Stimulated activated CD4-positive, alpha-beta T cell treated with anti-CD3 and anti-CD28 coated beads, TNF-alpha, amount 100 ng/mL, for 24 hours (primary cell): ENCODE measurements at regions not wholly inside any gene's neighbourhood (a gene's known extent, or its start where the extent isn't known, plus 50 kb on each side); places are given as distances from the start of the nearest gene placed in this dataset.

ENCODE experiments used
- DNase-seq, 3 experiments: peaks; one replicate each; pipeline ENCODE4 v3.0.0-alpha.2; 2020; ENCODE audit warnings: low read depth in 3 of 3

DNA sequence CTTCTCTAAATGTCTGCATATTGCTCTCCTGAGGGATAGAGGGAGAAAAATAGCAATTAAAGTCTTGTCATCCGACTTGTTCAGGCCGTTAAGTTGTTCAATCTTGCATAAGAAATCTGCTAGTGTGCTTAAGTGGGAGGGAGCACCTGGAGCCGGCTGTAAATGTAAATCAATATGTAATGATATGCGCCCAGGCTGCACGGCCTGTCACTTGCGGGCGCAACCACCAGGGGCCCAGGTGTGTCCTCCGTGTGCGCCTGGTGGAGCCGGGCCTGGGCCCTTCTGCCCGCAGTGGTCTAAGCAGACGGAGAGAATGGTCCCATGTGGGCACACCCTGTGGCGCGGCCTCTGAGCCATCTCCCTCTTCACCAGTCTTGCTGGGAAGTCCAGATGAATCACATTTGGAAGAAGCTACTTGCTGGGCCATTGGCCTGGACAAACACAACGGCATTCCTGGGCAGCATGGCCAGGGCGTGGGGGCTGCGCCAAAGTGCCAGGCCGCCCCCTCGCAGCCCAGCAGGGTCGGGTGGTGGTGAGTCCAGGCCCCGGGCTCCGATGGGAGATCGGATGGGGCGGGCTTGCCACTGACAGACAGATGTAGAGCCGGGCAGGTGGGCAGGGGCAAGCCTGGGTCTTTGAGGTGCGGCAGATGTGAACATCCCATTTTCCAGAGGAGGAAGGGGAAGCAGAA lies 193.3 kb upstream of the C14orf180 start:
- no peak for DNase-seq

DNA sequence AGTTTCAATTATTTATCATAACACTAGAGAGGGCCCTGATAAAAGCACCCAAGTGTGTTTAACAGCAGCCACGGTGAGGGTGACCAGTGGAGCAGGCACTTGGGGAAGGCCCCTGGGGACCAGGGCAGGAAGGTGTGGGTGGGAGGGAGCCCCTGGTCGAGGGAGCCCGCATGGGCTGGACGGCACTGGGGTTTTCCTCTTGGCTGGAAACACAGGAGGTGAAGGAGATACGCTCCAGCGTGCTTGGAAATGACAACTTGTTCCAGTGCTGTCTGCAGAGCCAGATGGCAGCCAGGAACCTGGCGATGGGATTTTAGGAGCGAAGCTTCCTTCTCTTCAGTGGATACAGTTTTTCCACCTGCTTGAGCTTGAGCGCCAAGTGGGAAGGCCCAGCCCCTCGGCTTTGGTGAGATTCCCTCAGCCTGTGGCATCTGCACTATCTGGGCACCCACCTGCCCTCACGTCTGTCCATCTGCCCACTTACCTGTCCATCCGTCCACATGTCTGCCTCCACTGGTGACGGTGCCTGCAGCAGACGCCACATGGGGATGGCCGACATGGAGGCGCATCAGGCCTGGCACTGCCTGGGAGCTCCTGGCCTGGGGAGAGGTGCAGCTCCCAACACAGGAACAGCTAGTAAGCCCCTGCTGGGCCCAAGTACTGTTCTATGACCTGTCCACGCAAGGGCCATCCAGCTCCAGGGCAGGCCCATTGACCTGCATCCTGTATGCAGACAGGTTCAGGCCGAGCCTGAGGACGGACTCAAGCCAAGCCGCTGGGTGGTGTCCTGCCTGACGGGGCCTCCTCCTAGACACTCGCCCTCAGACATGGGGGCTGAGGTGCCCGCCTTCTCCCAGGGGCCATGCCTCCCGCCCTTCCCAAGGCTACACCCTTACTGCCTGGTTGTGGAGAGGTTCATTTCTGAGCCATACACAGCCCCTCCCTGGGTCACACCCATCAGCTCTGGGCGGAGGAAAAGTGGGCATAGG lies 192.2 kb upstream of the C14orf180 start:
- no peak for DNase-seq

DNA sequence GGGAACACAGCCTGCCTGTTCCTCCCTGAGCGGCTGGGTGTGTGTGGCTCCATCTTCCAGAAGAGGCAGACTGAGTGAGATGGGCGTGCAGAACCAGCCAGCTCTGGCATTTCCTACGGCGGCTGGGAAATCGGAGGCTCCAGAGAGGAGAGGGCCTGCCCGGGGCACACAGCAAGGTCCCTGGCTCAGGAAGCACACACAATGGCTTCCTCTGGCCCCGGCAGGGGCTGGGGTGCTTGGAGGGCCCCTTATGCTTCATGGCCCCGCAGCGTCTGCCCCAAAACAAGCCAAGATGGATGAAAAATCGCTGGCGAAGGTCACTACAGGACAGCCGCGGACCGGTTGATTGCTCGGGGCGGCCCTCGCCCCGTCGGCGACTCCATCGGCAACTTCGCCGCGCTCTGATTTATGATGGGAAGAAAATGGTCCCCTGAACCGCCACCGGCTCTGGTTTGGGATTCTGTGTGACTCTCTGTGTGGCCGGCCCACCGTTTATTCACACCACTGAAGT lies 191.5 kb upstream of the C14orf180 start:
- no peak for DNase-seq

DNA sequence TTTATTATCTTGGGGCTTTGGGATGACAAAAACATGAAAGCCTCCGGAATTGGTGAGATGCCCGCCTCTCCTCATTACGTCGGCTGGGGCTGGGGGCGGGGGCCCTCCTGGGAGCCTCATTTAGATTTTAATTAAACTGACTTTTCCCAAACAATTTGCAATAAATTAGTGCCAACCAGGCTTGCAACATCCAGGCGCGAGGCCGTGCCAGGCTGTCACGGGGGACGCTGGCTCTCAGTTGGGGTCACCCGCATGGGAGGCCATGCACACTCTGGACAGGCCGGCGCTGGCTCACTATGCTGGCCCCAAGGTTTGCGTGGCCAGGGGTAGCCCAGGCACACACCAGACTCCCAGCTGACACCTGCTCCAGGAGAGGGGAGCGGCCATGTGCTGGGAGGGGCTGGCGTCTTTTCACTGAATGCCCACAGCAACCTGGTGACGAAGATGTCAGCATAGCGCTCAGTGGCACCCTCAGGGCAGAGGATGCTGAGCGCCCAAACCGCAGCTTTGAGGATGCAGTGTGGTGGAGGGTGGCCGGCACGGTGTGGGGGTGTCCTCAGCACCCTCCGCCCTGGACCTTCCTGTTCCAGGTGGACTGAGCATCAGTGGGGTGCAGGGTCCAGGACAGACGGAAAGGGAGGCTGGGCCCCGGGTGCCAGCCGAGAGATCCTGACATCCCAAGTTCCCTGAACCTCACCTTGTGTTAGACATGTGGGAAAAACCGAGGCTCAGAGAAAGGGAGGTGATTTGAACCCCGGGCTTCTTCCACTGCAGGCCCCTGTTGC lies 190.8 kb upstream of the C14orf180 start:
- no peak for DNase-seq

DNA sequence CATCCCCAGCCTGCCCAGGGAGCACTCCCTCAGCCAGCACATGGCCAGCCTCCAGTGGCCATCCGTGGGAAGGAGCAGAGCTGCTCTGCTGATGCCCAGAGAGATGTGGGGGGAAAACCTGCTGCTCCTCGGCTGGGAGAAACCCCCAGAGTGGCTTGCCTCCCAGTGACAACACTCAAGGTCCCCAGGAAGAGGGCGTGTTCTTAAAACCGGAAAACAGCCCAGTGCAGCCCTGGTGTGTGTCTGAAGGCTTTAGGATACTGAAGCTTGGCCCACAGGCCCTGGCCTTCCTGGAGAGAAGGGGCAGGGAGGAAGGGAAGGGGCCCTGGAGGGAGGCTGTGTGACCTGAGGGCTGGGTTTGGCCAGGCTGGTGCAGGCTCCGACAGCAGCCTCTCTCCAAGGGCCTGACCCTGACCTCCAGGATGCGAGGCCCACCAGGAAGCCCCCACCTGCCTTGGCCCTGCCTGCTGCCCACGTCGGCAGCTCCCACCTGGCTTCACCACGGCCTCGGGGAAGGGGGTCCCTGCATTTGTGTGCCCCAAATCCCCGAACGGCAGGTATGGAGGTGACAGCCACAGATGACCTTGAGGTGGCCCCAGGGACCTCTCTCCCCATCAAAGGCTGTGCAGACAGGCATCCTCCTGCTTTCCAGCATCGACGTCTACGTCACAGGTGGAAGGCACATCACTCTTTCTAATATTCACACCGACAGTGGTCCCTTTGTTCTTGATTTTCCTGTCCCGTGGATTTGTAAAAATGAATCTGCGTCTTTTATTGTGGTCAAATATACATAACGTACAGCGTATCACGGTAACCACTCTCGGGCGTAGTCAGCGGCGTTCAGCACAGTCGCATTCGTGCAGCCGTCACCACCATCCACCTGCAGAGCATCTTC lies 190.0 kb upstream of the C14orf180 start:
- DNase-seq, result peak in 1 of 3 experiments; percentile 16

DNA sequence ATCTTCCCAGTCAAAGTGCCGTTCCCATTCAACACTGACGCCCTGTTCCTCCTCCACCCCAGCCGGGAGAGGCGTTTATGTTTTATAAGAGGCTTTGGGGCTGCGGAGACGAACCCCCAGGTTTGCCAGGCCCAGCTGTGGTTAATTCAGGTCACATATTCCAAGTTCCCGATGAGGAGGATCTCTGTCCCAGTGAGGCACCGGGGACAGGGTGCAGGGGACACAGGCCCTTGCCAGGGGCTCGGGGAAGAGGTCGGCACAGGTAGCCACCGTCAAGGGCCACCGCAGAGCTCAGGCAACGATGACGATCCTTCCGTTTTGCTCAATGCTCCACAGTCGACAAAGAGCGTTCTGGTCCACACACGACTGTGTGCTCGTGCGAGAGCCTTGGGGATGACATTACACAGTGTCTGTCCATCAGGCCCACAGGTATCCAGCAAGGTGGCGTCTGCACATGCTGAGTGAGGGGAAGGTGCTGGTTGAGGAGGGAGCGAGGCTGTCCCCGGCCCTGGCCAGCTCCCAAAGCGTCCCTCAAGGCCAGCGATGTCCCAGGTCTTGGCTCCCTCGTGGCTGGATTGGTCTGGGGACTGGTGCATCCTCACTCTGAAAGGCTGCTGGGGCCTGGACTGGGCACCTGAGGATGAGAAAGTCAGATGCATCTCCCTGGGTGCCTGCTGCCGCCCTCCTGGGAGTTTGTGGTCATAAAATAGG lies 189.2 kb upstream of the C14orf180 start:
- DNase-seq, result no peak

DNA sequence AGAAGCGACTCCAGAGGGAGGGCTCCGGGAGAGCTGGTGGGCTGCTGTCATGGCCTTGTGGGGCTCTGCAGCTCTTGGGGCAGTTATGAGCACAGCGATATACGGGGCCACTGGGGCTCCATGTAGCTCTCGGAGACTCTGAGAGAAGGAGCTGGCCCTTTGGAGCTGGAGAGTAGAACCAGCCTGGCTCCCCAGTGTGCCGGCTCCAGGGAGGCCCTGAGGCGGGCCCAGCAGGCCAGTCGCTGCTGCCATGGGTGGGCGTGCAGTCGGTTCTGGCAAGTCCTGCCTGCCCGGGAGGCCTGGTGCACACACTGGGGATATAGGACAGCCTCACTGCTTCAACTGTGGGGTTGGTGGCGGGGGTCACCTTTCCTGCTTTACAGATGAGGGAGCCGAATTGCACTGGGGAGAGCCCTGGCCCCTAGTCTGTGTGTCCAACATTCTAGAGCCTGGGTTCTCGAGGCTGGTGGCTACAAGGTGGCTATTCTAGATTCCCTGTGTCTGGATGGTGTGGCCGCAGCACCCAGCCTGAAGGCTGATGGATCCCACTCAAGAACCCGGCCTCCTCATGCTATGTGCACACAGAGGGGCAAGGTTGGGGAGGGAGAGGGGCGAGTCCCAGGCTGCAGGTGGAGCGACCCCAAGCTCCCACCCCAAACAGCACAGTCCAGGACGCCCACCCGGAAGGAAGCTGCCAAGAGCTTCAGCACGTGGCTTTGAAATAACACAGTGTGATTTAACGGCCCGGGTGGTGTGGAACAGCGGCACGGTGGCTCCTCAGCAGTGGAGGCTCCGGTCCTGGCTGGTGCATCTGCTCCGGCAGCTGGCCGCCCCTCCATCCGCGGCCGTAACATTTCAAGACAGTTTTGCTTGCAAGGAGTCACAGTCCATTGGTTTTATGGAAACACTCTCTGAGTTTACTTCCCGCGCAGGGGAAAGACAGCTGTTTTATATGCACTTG lies 188.3 kb upstream of the C14orf180 start:
- no peak for DNase-seq

DNA sequence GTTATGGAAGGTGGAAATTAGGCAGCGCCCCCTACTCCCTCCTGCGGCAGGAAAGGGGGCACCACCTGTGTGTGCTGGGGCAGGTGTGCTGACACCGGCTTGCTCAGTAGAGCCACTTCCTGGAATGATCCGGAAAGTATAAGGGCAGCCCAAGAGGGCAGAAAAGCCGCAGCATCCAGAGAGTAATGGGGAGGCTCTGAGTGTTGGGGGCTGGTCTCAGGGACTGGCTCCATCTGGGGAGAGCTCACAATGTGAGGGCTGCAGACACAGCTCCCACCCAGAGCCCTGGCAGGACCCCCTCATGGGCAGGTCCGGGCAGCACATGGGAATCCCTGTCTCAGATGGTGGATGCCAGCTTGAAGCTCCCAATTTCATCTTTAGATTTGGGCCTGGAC lies 187.6 kb upstream of the C14orf180 start:
- no peak for DNase-seq

DNA sequence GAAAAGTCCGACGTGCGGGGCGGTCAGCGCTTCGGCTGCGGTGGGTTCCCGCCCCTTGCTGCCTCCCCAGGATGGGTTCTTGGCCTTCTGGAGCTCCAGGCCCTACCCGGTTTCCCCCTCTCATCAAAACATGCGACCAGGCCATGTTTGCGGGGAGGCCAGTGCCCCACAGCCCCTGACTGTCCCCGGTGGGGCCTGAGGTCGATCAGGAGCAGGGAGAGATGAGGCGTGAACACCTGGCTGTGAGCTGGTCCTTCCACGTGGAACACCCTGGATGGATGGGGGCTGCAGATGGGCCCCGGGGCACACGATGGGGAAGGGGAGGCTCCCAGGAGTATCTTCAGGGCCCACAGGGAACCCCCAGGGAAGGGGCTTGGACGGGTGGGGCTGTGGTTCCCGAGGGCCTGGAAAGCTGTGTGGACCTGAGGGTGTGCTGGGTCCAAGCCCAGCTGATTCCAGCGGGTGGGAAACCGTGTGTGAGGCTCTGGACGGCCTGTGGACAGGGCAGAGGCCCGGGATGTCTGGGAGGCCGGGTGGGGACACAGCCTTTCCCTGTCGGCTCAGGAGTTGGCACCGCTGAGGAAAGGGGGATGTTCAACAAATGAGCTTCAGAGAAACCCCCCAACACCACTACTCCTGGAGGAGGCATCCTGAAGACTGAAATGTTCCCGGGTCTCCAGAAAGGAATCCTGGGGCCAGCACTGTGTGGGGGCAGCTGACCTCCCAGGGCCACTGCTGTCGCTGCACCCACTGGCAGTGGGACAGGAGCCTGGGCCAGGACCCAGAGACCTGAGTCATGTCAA lies 187.0 kb upstream of the C14orf180 start:
- DNase-seq, result no peak

DNA sequence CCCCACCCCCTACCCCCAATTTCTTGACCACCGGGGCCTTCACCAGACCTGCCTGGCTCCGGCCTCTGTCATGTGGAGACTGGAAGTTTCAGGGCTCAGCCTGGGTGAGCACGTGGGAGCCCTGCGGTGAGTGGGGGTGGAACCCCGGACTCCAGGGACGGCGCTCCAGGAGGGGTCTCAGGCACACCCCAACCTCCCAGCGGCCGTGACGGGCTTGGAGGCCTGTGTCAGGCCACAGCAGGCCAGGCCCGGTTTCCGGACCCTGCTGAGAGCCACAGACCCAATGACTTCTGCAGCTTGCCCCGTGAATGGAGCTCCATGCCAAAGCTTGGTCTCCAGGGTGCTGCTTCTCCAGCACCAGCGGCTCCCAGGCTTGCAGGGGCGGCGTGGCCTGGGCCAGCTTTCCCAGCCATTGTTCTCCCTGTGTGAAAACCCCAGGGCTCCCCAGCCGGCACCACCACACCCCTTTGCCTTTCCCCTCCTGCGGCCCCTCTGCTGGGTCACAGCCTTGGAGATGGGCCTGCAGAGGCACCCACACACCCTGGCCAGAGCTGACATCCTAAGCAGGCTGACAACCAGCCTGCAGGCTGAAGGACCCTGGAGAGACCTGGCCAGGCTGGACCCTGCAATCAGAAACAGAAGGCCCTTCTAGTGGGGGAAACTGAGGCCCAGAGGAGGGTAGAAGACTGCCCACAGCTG lies 186.2 kb upstream of the C14orf180 start:
- DNase-seq, result no peak

DNA sequence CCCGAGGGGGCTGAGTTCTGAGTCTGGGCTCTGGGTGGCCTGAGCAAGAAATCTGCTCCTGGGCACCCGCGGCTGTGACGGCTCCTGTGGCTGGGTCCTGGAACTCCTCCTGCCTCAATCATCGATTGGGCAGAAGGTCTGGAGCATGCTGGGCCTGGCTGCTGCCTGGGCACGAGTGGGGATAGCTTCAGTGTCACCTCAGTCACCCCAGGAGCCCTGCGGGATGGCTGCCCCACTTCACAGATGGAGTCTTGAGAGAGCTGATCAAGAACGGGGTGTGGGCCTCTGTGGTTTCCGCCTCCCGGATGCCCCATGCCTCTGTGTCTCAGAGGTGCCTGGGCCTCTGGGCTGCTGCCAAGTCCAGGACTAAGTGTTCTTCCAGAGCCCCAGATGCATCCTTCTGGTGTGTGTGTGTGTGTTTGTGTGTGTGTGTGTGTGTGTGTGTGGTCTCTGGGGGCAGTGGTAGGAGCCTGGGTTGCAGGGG lies 185.6 kb upstream of the C14orf180 start:
- DNase-seq, result peak in 2 of 3 experiments; percentile 23 to 52

DNA sequence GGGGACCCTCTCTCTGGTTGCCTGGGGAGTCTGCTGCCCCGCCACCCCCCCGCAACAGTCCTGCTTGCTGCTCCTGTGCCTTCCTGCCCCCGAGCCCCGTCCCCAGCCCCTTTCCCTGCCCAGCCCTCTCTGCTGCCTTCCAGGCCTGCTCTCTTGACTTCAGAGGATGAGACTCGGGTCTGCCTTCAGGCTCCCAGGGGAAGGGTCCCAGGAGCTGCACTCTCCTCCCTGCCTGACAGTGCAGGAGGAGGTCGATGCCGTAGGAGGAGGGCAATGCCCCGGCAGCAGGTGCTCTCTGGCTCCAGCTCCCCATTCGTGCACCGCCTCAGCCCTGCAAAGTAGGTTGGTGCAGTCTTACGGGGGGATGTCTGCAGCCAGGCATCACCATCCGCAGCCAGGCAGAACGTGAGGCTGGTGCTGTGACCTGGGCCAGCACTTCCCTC lies 185.1 kb upstream of the C14orf180 start:
- DNase-seq, result no peak

DNA sequence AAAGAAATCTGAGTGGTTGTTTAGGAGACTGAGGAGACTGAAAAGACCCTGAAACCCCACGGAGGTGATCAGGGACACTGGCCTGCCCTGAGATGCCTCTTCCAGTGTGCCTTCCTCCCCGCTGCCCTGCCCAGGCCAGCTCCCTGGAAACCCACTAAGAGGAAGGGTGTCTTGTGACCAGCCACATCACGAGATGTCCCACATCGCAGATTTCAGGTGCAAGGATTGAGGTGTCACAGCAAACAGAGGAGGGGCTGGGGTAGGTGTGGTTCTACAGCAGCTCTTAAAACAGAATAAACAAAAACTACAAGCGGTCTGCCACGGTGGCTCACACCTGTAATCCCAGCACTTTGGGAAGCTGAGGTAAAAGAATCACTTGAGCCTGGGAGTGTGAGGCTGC lies 184.3 kb upstream of the C14orf180 start:
- DNase-seq, result no peak

DNA sequence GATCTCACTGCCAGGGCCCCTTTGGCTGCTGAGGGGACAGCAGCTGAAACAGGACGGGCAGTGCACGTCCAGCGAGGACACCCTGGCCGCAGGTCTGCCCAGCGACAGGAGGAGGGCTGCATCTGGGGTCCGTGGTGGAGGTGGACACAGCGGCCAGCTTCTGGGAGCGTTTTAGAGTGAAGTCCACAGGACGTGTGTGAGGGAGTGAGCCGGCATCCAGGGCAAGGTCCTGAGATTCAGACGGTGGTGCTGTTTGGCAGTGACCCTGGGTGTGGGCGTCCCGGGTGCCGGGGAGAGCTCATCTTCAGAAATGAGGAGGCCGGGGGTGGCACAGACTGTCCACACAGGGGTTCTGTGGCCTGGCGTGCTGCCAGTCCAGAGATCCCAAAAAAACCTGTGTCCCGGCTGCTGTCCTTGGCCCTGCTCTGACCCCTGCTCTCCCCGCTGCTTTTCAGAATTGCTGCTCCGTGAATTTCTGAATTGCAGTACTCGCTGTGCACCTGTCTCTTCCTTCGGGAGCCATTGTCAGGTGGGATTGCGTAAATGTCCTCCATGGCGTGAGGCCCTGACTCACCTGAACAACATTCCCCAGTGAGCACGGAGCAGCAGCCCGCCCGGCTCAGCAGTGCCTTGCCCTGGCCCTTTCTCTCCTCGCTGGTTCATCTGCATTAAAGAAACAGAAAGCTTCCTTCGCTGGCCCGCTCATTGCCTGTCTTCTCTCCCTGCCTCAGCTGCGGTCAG lies 183.5 kb upstream of the C14orf180 start:
- no peak for DNase-seq

DNA sequence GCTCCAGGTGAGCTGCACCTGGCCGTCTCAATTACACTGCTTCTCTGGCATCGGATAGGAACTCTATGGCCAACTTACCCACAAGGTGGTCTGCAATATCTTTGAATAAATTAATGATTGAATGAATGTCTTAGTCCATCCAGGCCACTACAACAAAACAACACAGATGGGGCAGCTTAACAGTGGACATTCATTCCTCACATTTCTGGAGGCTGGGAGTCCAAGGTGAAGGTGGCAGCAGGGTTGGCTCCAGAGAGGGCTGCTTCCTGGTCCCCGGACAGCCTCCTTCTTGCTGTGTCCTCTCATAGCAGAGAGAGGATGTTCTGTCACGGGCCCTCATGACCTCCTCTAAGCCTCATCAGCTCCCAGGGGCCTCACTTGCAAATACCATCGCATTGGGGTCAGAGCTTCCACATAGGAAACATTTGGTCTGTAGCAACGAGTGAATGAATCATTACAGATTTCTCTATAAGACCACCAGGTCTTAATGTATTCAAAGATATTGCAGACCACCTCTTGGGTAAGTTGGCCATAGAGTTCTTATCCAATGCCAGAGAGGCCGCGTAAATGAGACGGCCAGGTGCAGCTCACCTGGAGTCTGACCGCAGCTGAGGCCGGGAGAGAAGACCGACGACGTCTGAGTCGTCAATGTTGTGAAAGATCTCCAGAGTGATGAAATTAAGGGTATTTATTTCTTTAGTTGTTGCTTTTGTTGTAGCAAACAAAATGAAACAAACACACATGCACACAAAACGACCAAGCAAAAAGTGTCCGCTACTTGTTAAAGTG lies 182.7 kb upstream of the C14orf180 start:
- DNase-seq, result no peak

DNA sequence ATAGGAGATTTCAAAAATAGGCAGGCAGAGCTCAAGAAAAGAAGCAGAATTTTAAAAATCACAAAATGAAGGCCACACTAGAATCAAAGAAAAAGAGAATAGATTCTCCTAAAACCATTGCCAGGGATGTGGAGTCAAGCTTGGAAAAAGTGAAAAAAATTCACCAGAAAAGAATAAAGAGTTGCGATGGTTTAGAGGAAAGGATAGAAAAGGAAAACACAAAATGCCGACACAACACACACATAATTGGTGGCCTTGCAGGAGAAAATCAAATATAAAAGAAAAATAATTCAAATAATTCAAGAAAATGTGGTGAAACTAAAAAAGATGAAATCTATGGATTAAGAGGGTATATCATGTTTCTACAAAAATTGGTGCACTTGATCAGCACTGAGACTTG lies 181.6 kb upstream of the C14orf180 start:
- no peak for DNase-seq
